Osteocyte (in vitro differentiated cells): ENCODE measurements at regions not wholly inside any gene's neighbourhood (a gene's known extent, or its start where the extent isn't known, plus 50 kb on each side); places are given as distances from the start of the nearest gene placed in this dataset.

Experiments used
- DNase-seq: peaks from one replicate; pipeline ENCODE4 v3.0.0; 2021; ENCODE audit warnings: mixed read lengths; ENCODE audit not compliant: unreplicated experiment; ENCODE audit errors: extremely low spot score
- H3K27ac Mint-ChIP-seq: one replicate; pipeline ENCODE4 v1.8.0; 2021; ENCODE audit warnings: mild to moderate bottlenecking, mixed read lengths; ENCODE audit not compliant: unreplicated experiment
- H3K27me3 Mint-ChIP-seq: one replicate; pipeline ENCODE4 v1.8.0; 2021; ENCODE audit warnings: mixed read lengths; ENCODE audit not compliant: unreplicated experiment
- H3K36me3 Mint-ChIP-seq: one replicate; pipeline ENCODE4 v1.8.0; 2021; ENCODE audit warnings: mixed read lengths; ENCODE audit not compliant: unreplicated experiment
- H3K4me1 Mint-ChIP-seq: one replicate; pipeline ENCODE4 v1.8.0; 2021; ENCODE audit warnings: mixed read lengths; ENCODE audit not compliant: unreplicated experiment
- H3K4me3 Mint-ChIP-seq: one replicate; pipeline ENCODE4 v1.8.0; 2021; ENCODE audit warnings: mild to moderate bottlenecking, moderate library complexity, mixed read lengths; ENCODE audit not compliant: unreplicated experiment
- H3K9me3 Mint-ChIP-seq: one replicate; pipeline ENCODE4 v1.8.0; 2021; ENCODE audit warnings: mixed read lengths; ENCODE audit not compliant: unreplicated experiment
- CTCF ChIP-seq: fragments of 200-600 bp; sonication (generic); IDR thresholded peaks from 2 replicates; pipeline ENCODE4 v1.5.0; 2021; ENCODE audit warnings: antibody characterized with exemption, mild to moderate bottlenecking, moderate library complexity

DNA sequence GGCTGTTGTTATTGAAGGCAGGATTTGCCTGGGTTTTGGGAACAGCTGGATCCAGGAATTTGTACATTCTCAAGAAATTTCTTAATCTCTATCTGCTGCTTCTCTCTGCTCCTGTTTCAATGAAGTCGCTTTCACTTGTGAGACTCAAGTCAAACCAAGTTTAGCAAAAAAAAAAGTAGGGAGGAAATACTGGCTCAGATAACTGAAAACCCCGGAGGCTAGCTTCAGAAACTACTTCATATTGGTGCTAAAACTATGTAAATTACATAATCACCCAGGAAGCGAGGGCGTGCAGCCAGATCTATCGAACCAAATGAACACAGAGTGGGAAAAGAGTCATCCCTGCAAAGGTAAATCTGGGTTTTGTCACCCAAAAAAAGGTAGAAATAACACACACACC lies 68.3 kb upstream of the FICD start:
- H3K9me3 Mint-ChIP-seq: no peaks in the 10 kb centered on the region
- peaks cover 7% of the 10 kb centered on the region for H3K27me3 Mint-ChIP-seq
- H3K27ac Mint-ChIP-seq: peak overlapping the region; percentile 83
- TF ChIP-seq CTCF: no peak
- no peaks in the 10 kb centered on the region for H3K36me3 Mint-ChIP-seq
- DNase-seq: no peak
- H3K4me1 Mint-ChIP-seq: peaks cover 38% of the 10 kb centered on the region
- peak overlapping the region; percentile 61 for H3K4me3 Mint-ChIP-seq

DNA sequence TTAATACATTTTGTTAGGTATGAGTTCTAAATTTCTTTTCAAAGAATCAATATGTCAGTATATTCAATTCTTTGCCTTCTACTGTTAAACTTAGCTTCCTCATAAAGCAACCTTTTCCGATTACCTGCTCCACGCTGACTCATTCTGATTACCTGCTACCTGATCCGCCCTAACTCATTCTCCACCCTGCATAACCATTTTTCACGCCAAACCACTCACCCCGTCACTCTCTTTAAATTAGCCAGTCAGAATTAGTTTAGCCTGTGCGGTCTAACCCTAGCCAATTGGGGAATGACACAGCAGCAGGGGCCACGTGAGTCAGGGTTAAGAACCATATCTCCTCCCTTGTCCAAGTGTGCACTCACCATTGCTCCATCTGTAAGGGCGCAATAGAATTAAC lies 72.2 kb upstream of the FICD start:
- Mint-ChIP-seq H3K27ac (no peak overlapping the region), H3K9me3 (no peaks in the 10 kb centered on the region), H3K36me3 (no peaks in the 10 kb centered on the region), H3K27me3 (peaks cover 7% of the 10 kb centered on the region), H3K4me3 (no peak overlapping the region), H3K4me1 (peaks cover 31% of the 10 kb centered on the region)
- DNase-seq: no peak
- no peak for TF ChIP-seq CTCF

- Mint-ChIP-seq H3K36me3 (no peaks in the 10 kb centered on the region), H3K9me3 (no peaks in the 10 kb centered on the region), H3K27ac (peak overlapping the region; percentile 53), H3K4me1 (peaks cover 23% of the 10 kb centered on the region), H3K27me3 (peaks cover 12% of the 10 kb centered on the region), H3K4me3 (no peak overlapping the region)
- TF ChIP-seq CTCF: no peak
- DNase-seq: no peak
These were observed 73.0 kb upstream of the FICD start for GRCh38 chr12:108442067-108442466.

DNA sequence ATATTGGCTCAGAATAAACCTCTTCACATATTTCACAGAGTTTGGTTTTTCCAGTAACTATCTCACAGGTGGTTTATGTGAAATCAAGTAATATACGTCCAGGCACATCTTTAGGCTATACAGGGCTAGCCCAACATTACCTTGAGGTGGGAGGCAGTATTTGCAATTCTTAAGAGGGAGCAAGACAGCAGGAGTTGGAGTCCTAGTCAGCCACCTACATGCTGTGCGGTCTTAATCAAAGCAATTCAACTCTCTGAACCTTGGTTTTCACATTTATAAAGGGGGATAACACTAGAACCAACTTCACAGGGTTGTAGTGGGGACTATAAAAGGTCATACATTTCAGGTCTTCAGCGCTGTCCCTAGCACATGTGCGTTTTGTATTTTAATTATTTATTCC lies 73.5 kb upstream of the FICD start:
- no peak for DNase-seq
- Mint-ChIP-seq H3K36me3 (no peaks in the 10 kb centered on the region), H3K27ac (no peak overlapping the region), H3K27me3 (peaks cover 12% of the 10 kb centered on the region), H3K9me3 (no peaks in the 10 kb centered on the region), H3K4me3 (no peak overlapping the region), H3K4me1 (peaks cover 17% of the 10 kb centered on the region)
- no peak for TF ChIP-seq CTCF

DNA sequence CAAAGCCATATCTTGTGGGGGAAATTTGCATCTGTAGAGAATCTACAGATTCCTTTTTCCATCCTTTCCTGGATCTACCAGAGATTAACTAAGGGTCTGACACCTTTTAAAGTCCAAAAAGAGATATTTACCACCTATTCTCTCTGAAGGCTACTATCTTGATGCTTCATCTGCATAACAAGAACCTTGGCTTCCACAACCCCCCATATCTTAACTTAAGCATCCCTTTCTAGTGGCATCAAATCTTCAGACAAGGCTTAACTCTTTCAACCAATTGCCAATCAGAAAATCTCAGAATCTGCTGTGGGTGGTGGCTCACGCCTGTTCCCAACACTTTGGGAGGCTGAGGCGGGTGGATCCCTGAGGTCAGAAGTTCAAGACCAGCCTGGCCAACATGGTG lies 74.3 kb upstream of the FICD start:
- peaks cover 12% of the 10 kb centered on the region for H3K4me1 Mint-ChIP-seq
- H3K27ac Mint-ChIP-seq: no peak overlapping the region
- no peak for TF ChIP-seq CTCF
- no peak for DNase-seq
- H3K36me3 Mint-ChIP-seq: no peaks in the 10 kb centered on the region
- no peak overlapping the region for H3K4me3 Mint-ChIP-seq
- no peaks in the 10 kb centered on the region for H3K9me3 Mint-ChIP-seq
- H3K27me3 Mint-ChIP-seq: peaks cover 12% of the 10 kb centered on the region
